Caco-2 (cell line): ENCODE measurements at regions not wholly inside any gene's neighbourhood (a gene's known extent, or its start where the extent isn't known, plus 50 kb on each side); places are given as distances from the start of the nearest gene placed in this dataset.

Source experiments
- BruUV-seq: library from RNA; stranded (reverse); fragments of 400-500 nt; replicated peaks from 2 replicates; lab custom pipeline; 2021; lab: Mats Ljungman, UMichigan
- CTCF ChIA-PET: fragments of 300-600 bp; sonication (Branson Sonifier 250); formaldehyde crosslinking; loops from one replicate; lab custom pipeline; 2022; ENCODE audit warnings: antibody characterized with exemption; lab: Charles Lee
- POLR2A ChIA-PET: fragments of 300-600 bp; sonication (Branson Sonifier 250); formaldehyde crosslinking; loops from one replicate; lab custom pipeline; 2022; ENCODE audit warnings: antibody characterized with exemption; lab: Charles Lee
- DNase-seq, 2 experiments: peaks; one replicate each; pipeline versions ENCODE4 v3.0.0 to v3.0.0-alpha.2; 2020 to 2022
- H3K27me3 ChIP-seq: replicated peaks from 2 replicates; pipeline ENCODE4 v1.6.0; 2011; ENCODE audit warnings: low read length; ENCODE audit not compliant: control insufficient read depth, insufficient read depth
- H3K36me3 ChIP-seq: 2 replicates; pipeline ENCODE4 v1.5.1; 2011; ENCODE audit warnings: low read length; ENCODE audit not compliant: control insufficient read depth, insufficient read depth
- H3K4me1 ChIP-seq: fragments of 250-450 bp; sonication (Bioruptor Pico); 2 replicates; pipeline ENCODE4 v1.5.1; 2020; ENCODE audit warnings: mild to moderate bottlenecking
- H3K4me3 ChIP-seq: 2 replicates; pipeline ENCODE4 v1.5.1; 2011; ENCODE audit warnings: low read depth, mild to moderate bottlenecking, control low read depth, low read length
- H3K9me3 ChIP-seq: fragments of 250-450 bp; sonication (Bioruptor Pico); 2 replicates; pipeline ENCODE4 v1.5.1; 2020; ENCODE audit warnings: mild to moderate bottlenecking, moderate library complexity
- H3K27ac Mint-ChIP-seq: one replicate; pipeline ENCODE4 v1.8.0; 2022; ENCODE audit warnings: mixed read lengths; ENCODE audit not compliant: unreplicated experiment
- H3K27me3 Mint-ChIP-seq: one replicate; pipeline ENCODE4 v1.8.0; 2022; ENCODE audit warnings: mixed read lengths; ENCODE audit not compliant: insufficient read depth, unreplicated experiment
- H3K36me3 Mint-ChIP-seq: one replicate; pipeline ENCODE4 v1.8.0; 2022; ENCODE audit warnings: mild to moderate bottlenecking, mixed read lengths; ENCODE audit not compliant: insufficient read depth, unreplicated experiment
- H3K4me1 Mint-ChIP-seq: one replicate; pipeline ENCODE4 v1.8.0; 2022; ENCODE audit warnings: low read depth, mixed read lengths; ENCODE audit not compliant: unreplicated experiment
- H3K4me3 Mint-ChIP-seq: one replicate; pipeline ENCODE4 v1.8.0; 2022; ENCODE audit warnings: mild to moderate bottlenecking, moderate library complexity, mixed read lengths; ENCODE audit not compliant: unreplicated experiment
- H3K9me3 Mint-ChIP-seq: one replicate; pipeline ENCODE4 v1.8.0; 2022; ENCODE audit warnings: mixed read lengths; ENCODE audit not compliant: unreplicated experiment
- CTCF ChIP-seq, 2 experiments: fragments of 200-600 bp in 1 of 2; IDR thresholded peaks; 1 replicate in 1 of 2; 2 replicates in 1 of 2; pipeline versions ENCODE4 v1.5.1 to v1.8.0; 2011 to 2022; ENCODE audit warnings: antibody characterized with exemption in 1 of 2, control low read depth in 1 of 2, inconsistent platforms in 1 of 2, low read depth in 1 of 2, low read length in 1 of 2, mild to moderate bottlenecking in 1 of 2, moderate library complexity in 1 of 2; ENCODE audit not compliant: insufficient read depth in 1 of 2, severe bottlenecking in 1 of 2, unreplicated experiment in 1 of 2
- intact Hi-C: fragments of 100-400 bp; cut with micrococcal nuclease; formaldehyde crosslinking; loops from one replicate; pipeline ENCODE4 v1.10.0; 2022; ENCODE audit not compliant: unreplicated experiment

DNA sequence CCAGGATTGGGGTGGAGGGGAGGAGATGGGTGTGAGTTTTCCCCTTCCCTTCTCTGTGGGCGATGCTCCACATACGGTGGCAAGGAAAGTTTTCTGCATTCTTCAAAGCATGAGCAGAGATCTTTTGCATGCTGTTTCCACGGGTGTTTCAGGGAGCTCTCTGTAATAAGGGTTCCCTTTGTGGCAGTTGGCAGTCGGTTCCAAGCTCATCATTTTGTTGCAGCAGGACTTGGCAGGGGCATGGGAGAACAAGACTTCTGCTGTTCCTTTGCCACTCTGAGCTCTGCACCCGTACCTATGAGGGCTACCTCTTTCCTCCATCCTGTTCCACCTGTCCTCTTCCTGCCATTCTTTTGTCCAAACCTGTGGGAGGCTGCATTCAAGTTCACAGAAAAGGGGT, 71.3 kb upstream of the SPRED2 start:
- ChIA-PET POLR2A (interaction anchor here (0.6 kb wide), 1 partner anchor 72 kb away, joined by 3 read pairs; the partner anchor contains the start of gene SPRED2), CTCF (no interaction called here)
- Mint-ChIP-seq H3K9me3 (no peaks in the 10 kb centered on the region), H3K4me1 (no peaks in the 10 kb centered on the region), H3K27me3 (no peaks in the 10 kb centered on the region), H3K36me3 (no peaks in the 10 kb centered on the region), H3K4me3 (no peak overlapping the region), H3K27ac (no peak overlapping the region)
- Histone ChIP-seq H3K4me3 (no peak overlapping the region), H3K27me3 (no peaks in the 10 kb centered on the region), H3K9me3 (peaks cover 3% of the 10 kb centered on the region; the same call in 1 of the 2 replicates), H3K4me1 (no peaks in the 10 kb centered on the region), H3K36me3 (no peaks in the 10 kb centered on the region)
- intact Hi-C loops = no loop called here
- no peak for DNase-seq
- TF ChIP-seq CTCF (IDR thresholded peaks at IDR 0.05; ENCODE audit: insufficient read depth in 1 of 2, low read depth in 1 of 2, low read length in 1 of 2, severe bottlenecking in 1 of 2, unreplicated experiment in 1 of 2) = no peak
- no TSS peak for BruUV-seq

- no peaks in the 10 kb centered on the region for H3K36me3 ChIP-seq
- Mint-ChIP-seq H3K9me3 (no peaks in the 10 kb centered on the region), H3K27ac (no peak overlapping the region), H3K36me3 (no peaks in the 10 kb centered on the region), H3K4me3 (no peak overlapping the region), H3K27me3 (no peaks in the 10 kb centered on the region), H3K4me1 (no peaks in the 10 kb centered on the region)
- H3K9me3 ChIP-seq = no peaks in the 10 kb centered on the region
- TF ChIP-seq CTCF (IDR thresholded peaks at IDR 0.05; ENCODE audit: insufficient read depth in 1 of 2, low read depth in 1 of 2, low read length in 1 of 2, severe bottlenecking in 1 of 2, unreplicated experiment in 1 of 2) = no peak
- no peak overlapping the region for H3K4me3 ChIP-seq
- no peaks in the 10 kb centered on the region for H3K4me1 ChIP-seq
- CTCF ChIA-PET = no interaction called here
- no TSS peak for BruUV-seq
- intact Hi-C loops = no loop called here
- POLR2A ChIA-PET = interaction anchor here (0.7 kb wide), 1 partner anchor 20 kb away, joined by 14 read pairs; no protein-coding TSS in a partner anchor
- DNase-seq = no peak
- H3K27me3 ChIP-seq = no peaks in the 10 kb centered on the region
Measured at GRCh38 chr2:65501836-65502235, 69.4 kb upstream of the SPRED2 start.

DNA sequence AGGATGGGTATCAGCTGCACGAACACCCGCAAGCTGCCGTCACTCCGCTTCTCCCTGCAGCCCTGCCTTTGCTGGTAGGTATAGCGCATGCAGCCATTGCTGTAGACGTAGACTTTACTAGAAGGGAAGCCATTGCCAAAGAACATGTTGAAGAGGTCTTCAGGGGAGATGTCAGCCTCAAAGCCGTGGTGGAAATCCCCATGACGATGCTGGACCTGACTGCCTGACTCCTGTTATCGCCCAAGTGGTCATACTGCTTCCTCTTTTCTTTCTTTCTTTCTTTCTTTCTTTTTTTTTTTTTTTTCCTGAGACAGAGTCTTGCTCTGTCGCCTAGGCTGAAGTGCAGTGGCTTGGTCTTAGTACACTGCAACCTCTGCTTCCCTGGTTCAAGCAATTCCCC, 68.7 kb upstream of the SPRED2 start:
- no peak overlapping the region for H3K4me3 Mint-ChIP-seq
- TF ChIP-seq CTCF (IDR thresholded peaks at IDR 0.05; ENCODE audit: insufficient read depth in 1 of 2, low read depth in 1 of 2, low read length in 1 of 2, severe bottlenecking in 1 of 2, unreplicated experiment in 1 of 2) = no peak
- H3K9me3 Mint-ChIP-seq = no peaks in the 10 kb centered on the region
- no peak overlapping the region for H3K4me3 ChIP-seq
- no TSS peak for BruUV-seq
- no peaks in the 10 kb centered on the region for H3K36me3 ChIP-seq
- H3K9me3 ChIP-seq = no peaks in the 10 kb centered on the region
- H3K27me3 ChIP-seq = no peaks in the 10 kb centered on the region
- H3K4me1 Mint-ChIP-seq = no peaks in the 10 kb centered on the region
- no peak overlapping the region for H3K27ac Mint-ChIP-seq
- ChIA-PET CTCF (no interaction called here), POLR2A (interaction anchor here (0.7 kb wide), 1 partner anchor 21 kb away, joined by 14 read pairs; no protein-coding TSS in a partner anchor)
- no peaks in the 10 kb centered on the region for H3K36me3 Mint-ChIP-seq
- no peaks in the 10 kb centered on the region for H3K4me1 ChIP-seq
- no peak for DNase-seq
- no peaks in the 10 kb centered on the region for H3K27me3 Mint-ChIP-seq
- intact Hi-C loops = no loop called here
